Psoas muscle (tissue), 7 donors: ENCODE measurements at regions not wholly inside any gene's neighbourhood (a gene's known extent, or its start where the extent isn't known, plus 50 kb on each side); places are given as distances from the start of the nearest gene placed in this dataset.
A peak's percentile ranks its signal among the peaks of the same experiment; 100 is the strongest.

Experiments used
- ATAC-seq, 4 donors: fragments of 200-7000 bp; cut with Tn5 transposase; one replicate each; pipeline ENCODE4 v1.9.1; 2020; ENCODE audit warnings: moderate library complexity in 3 of 4, mild to moderate bottlenecking in 2 of 4
- DNase-seq, 2 donors: peaks; one replicate each; pipeline ENCODE4 v3.0.0-alpha.2; 2020
- H3K27ac ChIP-seq: fragments of 200-600 bp; one replicate; pipeline ENCODE4 v1.8.0; 2022
- H3K27me3 ChIP-seq, 3 donors: fragments of 200-600 bp in 1 of 3; one replicate each; pipeline versions ENCODE4 v1.6.1 to v1.8.0; 2013 to 2022; ENCODE audit warnings: low read length in 2 of 3, mild to moderate bottlenecking in 2 of 3, moderate library complexity in 1 of 3; ENCODE audit not compliant: insufficient read depth in 3 of 3
- H3K36me3 ChIP-seq, 2 donors: fragments of 200-600 bp in 1 of 2; one replicate each; pipeline versions ENCODE4 v1.6.1 to v1.8.0; 2013 to 2022; ENCODE audit warnings: low read depth in 1 of 2, mild to moderate bottlenecking in 1 of 2, moderate library complexity in 1 of 2; ENCODE audit not compliant: insufficient read depth in 1 of 2
- H3K4me1 ChIP-seq: fragments of 200-600 bp; one replicate; pipeline ENCODE4 v1.8.0; 2022
- H3K4me3 ChIP-seq: fragments of 200-600 bp; one replicate; pipeline ENCODE4 v1.8.0; 2022; ENCODE audit warnings: mild to moderate bottlenecking
- H3K9me3 ChIP-seq: fragments of 200-600 bp; one replicate; pipeline ENCODE4 v1.8.0; 2022
- CTCF ChIP-seq: fragments of 200-600 bp; IDR thresholded peaks from one replicate; pipeline ENCODE4 v1.8.0; 2022; ENCODE audit warnings: antibody characterized with exemption
- WGBS, 3 donors: extraction: QIAGEN DNeasy Blood & Tissue Kit; methylation state at CpG; one replicate each; pipeline versions ENCODE4 v1.1.6 to v1.1.7; 2013; 5-methylcytosine and 5-hydroxymethylcytosine counted together
- intact Hi-C, 2 donors: fragments of 100-400 bp; cut with DNase I; formaldehyde crosslinking; loops; one replicate each; pipeline versions ENCODE4 v1.11.0 to v1.14.2; 2022
- donor health status: healthy with polysubstance abuse.
- donor health status: DM: no; HTN: no; CAD: no; lungs with moderate emphysema.
- donor health status: Bipolar disorder and iron deficiency.
- donor health status: healthy.
- donor health status: DM: yes; HTN: yes; CAD: no.
- donor health status: DM: no; HTN: no; CAD: no.
- donor health status: DM: yes; HTN: yes; CAD: no.

DNA sequence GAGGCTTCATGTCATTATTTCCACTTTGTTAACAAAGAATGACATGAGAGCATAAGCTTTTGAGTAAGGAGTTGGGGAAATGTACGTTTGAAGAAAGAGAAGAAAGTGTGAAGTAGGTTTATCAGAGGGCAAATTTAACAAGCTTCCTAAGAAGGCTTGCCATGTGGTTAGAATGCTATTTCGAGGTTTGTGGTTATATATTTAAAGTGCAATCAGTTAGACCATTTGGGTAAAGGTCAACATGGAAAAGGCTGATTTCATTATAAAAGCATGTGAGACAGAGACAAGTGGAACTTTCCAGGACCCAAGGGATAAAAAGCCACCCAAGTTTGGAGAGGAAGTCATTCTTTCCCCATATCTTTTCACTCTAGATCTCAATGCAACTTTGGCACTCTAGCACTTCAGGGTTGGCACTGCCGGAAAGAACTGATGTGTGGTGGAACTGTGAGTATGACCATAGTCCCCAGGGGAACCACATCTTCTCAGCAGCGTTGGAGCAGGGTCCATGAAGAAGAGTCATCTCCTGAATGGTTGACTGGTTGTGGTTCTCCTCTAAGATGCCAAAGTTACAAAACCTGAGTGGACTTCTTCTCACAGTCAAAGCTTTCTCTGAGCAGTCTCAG, 529.9 kb downstream of the MID1IP1 start:
- ATAC-seq (no peak), DNase-seq (no peak)
- Histone ChIP-seq H3K4me1 (no peaks in the 10 kb centered on the region), H3K27me3 (peaks cover 0 to 29% (median 0%) of the 10 kb centered on the region in 3 donors), H3K27ac (no peak overlapping the region), H3K9me3 (no peaks in the 10 kb centered on the region), H3K36me3 (no peaks in the 10 kb centered on the region), H3K4me3 (no peak overlapping the region)
- intact Hi-C loops, result no loop called here
- WGBS, 3 donors, result 57 to 89% (median 77%) methylated on average over 4 of the region's 4 CpGs
- TF ChIP-seq CTCF, result no peak

- no peak for TF ChIP-seq CTCF
- ATAC-seq (no peak), DNase-seq (no peak)
- no peaks in the 10 kb centered on the region for H3K4me1 ChIP-seq
- no peaks in the 10 kb centered on the region for H3K36me3 ChIP-seq
- H3K27ac ChIP-seq, result no peak overlapping the region
- H3K4me3 ChIP-seq, result no peak overlapping the region
- H3K9me3 ChIP-seq, result no peaks in the 10 kb centered on the region
- intact Hi-C loops, result no loop called here
- peaks cover 0 to 23% (median 0%) of the 10 kb centered on the region in 3 donors for H3K27me3 ChIP-seq
- 44 to 79% (median 76%) methylated on average over 2 of the region's 2 CpGs for WGBS, 3 donors
Measured at GRCh38 chrX:39333451-39333850, 532.2 kb downstream of the MID1IP1 start.

GRCh38 chrX:39335513-39336235, 534.4 kb downstream of the MID1IP1 start:
- peak in 3 of 4 donors; percentile 27 to 64 (median 62) for ATAC-seq

GRCh38 chrX:39336671-39337311, 535.5 kb downstream of the MID1IP1 start:
- H3K27ac ChIP-seq, result peak overlapping the region; percentile 73
- H3K4me3 ChIP-seq, result no peak overlapping the region
- ATAC-seq, result peak; percentile 61 to 92 (median 82)
- DNase-seq, result no peak
- peaks cover 0 to 11% (median 0%) of the 10 kb centered on the region in 3 donors for H3K27me3 ChIP-seq
- intact Hi-C loops, result no loop called here
- H3K9me3 ChIP-seq, result no peaks in the 10 kb centered on the region
- H3K4me1 ChIP-seq, result no peaks in the 10 kb centered on the region
- no peak for TF ChIP-seq CTCF
- 4 to 32% (median 8%) methylated on average over 5 of the region's 5 CpGs for WGBS, 3 donors
- no peaks in the 10 kb centered on the region for H3K36me3 ChIP-seq

More at GRCh38 chrX:39335513-39336235, 534.4 kb downstream of the MID1IP1 start:
- TF ChIP-seq CTCF, result no peak
- intact Hi-C loops, result no loop called here
- no peaks in the 10 kb centered on the region for H3K9me3 ChIP-seq
- H3K4me1 ChIP-seq, result no peaks in the 10 kb centered on the region
- peak overlapping the region; percentile 73 for H3K27ac ChIP-seq
- peaks cover 0 to 10% (median 0%) of the 10 kb centered on the region in 3 donors for H3K27me3 ChIP-seq
- DNase-seq, result no peak
- WGBS, 3 donors, result 55 to 82% (median 69%) methylated on average over 6 of the region's 6 CpGs
- H3K4me3 ChIP-seq, result no peak overlapping the region
- no peaks in the 10 kb centered on the region for H3K36me3 ChIP-seq
